Panc1 (cell line): ENCODE measurements at regions not wholly inside any gene's neighbourhood (a gene's known extent, or its start where the extent isn't known, plus 50 kb on each side); places are given as distances from the start of the nearest gene placed in this dataset.

ENCODE experiments used
- ATAC-seq: fragments of 200-7000 bp; cut with Tn5 transposase; 2 replicates; pipeline ENCODE4 v1.9.1; 2020; ENCODE audit warnings: mild to moderate bottlenecking, moderate library complexity
- BruUV-seq: library from RNA; stranded (reverse); fragments of 400-500 nt; replicated peaks from 2 replicates; lab custom pipeline; 2021; lab: Mats Ljungman, UMichigan
- CTCF ChIA-PET: fragments of 300-600 bp; sonication (Branson Sonifier 250); formaldehyde crosslinking; loops from one replicate; lab custom pipeline; 2022; ENCODE audit warnings: antibody characterized with exemption; lab: Charles Lee
- POLR2A ChIA-PET: fragments of 300-600 bp; sonication (Branson Sonifier 250); formaldehyde crosslinking; loops from one replicate; lab custom pipeline; 2022; ENCODE audit warnings: antibody characterized with exemption; lab: Charles Lee
- DNase-seq: peaks from one replicate; pipeline ENCODE4 v3.0.0-alpha.2; 2010; ENCODE audit warnings: low read depth, low spot score
- H3K27ac ChIP-seq: 2 replicates; pipeline ENCODE4 v1.5.1; 2011; ENCODE audit warnings: mild to moderate bottlenecking, low read length, inconsistent platforms
- H3K27me3 ChIP-seq: fragments of 200-500 bp; sonication (Bioruptor generic); 2 replicates; pipeline ENCODE4 v1.6.0; 2014; ENCODE audit warnings: low read length, inconsistent platforms; ENCODE audit not compliant: control insufficient read depth, insufficient read depth
- H3K36me3 ChIP-seq: fragments of 200-500 bp; sonication (Bioruptor generic); 2 replicates; pipeline ENCODE4 v1.5.1; 2014; ENCODE audit warnings: inconsistent platforms, mild to moderate bottlenecking, low read length, moderate library complexity; ENCODE audit not compliant: control insufficient read depth, insufficient read depth
- H3K4me1 ChIP-seq: 2 replicates; pipeline ENCODE4 v1.5.1; 2011; ENCODE audit warnings: inconsistent platforms, mild to moderate bottlenecking, low read length, moderate library complexity; ENCODE audit not compliant: control insufficient read depth, insufficient read depth
- H3K4me3 ChIP-seq, 2 experiments: 2 replicates each; pipeline ENCODE4 v1.5.1; 2011 to 2012; ENCODE audit warnings: low read depth in 2 of 2, low read length in 2 of 2, mild to moderate bottlenecking in 2 of 2, inconsistent platforms in 1 of 2, moderate library complexity in 1 of 2
- H3K9me3 ChIP-seq: fragments of 200-500 bp; sonication (Bioruptor generic); 2 replicates; pipeline ENCODE4 v1.5.1; 2014; ENCODE audit warnings: low read depth, mild to moderate bottlenecking, inconsistent platforms, low read length, moderate library complexity; ENCODE audit not compliant: control insufficient read depth, insufficient read depth
- CTCF ChIP-seq: fragments of 450-650 bp; IDR thresholded peaks from 2 replicates; pipeline ENCODE4 v1.5.1; 2017; ENCODE audit warnings: mild to moderate bottlenecking
- POLR2AphosphoS5 ChIP-seq: IDR thresholded peaks from 2 replicates; pipeline ENCODE4 v1.6.1; 2012; ENCODE audit warnings: mild to moderate bottlenecking, low read depth, low read length, moderate library complexity
- REST ChIP-seq, 2 experiments: IDR thresholded peaks; 2 replicates each; pipeline ENCODE4 v1.6.1; 2011 to 2012; ENCODE audit warnings: low read depth in 2 of 2, control low read depth in 1 of 2, low read length in 1 of 2, mild to moderate bottlenecking in 1 of 2, moderate library complexity in 1 of 2; ENCODE audit not compliant: insufficient read depth in 1 of 2
- SIN3A ChIP-seq: IDR thresholded peaks from 2 replicates; pipeline ENCODE4 v1.6.1; 2012; ENCODE audit warnings: low read depth, mild to moderate bottlenecking, low read length, moderate library complexity, borderline replicate concordance; ENCODE audit not compliant: insufficient read depth
- TCF7L2 ChIP-seq: IDR thresholded peaks from 2 replicates; pipeline ENCODE4 v1.6.1; 2011; ENCODE audit warnings: mild to moderate bottlenecking, low read depth, low read length, inconsistent platforms
- in situ Hi-C: cut with HindIII; loops from 2 replicates; pipeline ENCODE4 v1.10.0; 2016; ENCODE audit warnings: low sequenced_read_pairs, low pct_unique_long_range_greater_than_20kb
- intact Hi-C: fragments of 100-400 bp; cut with micrococcal nuclease; formaldehyde crosslinking; loops from one replicate; pipeline ENCODE4 v1.10.0; 2022; ENCODE audit not compliant: unreplicated experiment

- Histone ChIP-seq H3K4me1 (no peaks in the 10 kb centered on the region), H3K4me3 (no peak overlapping the region), H3K9me3 (no peaks in the 10 kb centered on the region), H3K27me3 (no peaks in the 10 kb centered on the region), H3K27ac (no peak overlapping the region), H3K36me3 (no peaks in the 10 kb centered on the region)
- intact Hi-C loops, result no loop called here
- peak; percentile 76 for TF ChIP-seq CTCF
- no peak for TF ChIP-seq SIN3A
- peak; percentile 77 for ATAC-seq
- no peak for DNase-seq
- in situ Hi-C loops, result no loop called here
- BruUV-seq, result no TSS peak
- CTCF ChIA-PET, result no interaction called here
- POLR2A ChIA-PET, result no interaction called here
Observed at GRCh38 chr1:232880354-232880753, 70.1 kb upstream of the NTPCR start.

GRCh38 chr1:232883992-232884661 is 66.3 kb upstream of the NTPCR start:
- POLR2A ChIA-PET, result no interaction called here
- Histone ChIP-seq H3K36me3 (no peaks in the 10 kb centered on the region), H3K27ac (no peak overlapping the region), H3K4me1 (no peaks in the 10 kb centered on the region), H3K4me3 (no peak overlapping the region), H3K27me3 (no peaks in the 10 kb centered on the region; the same call in 1 of the 2 replicates), H3K9me3 (no peaks in the 10 kb centered on the region)
- intact Hi-C loops (no loop called here), in situ Hi-C loops (no loop called here)
- BruUV-seq, result no TSS peak
- CTCF ChIA-PET, result no interaction called here
- no peak for DNase-seq
- no peak for ATAC-seq
- TF ChIP-seq CTCF (no peak), POLR2AphosphoS5 (no peak), SIN3A (no peak), TCF7L2 (no peak), REST (IDR thresholded peaks at IDR 0.05; ENCODE audit: insufficient read depth in 1 of 2, low read depth in 2 of 2, low read length in 1 of 2) (no peak)
